ENCODE measurements at regions not wholly inside any gene's neighbourhood (a gene's known extent, or its start where the extent isn't known, plus 50 kb on each side); places are given as distances from the start of the nearest gene placed in this dataset.
A peak's percentile ranks its signal among the peaks of the same experiment; 100 is the strongest.

GRCh38 chr9:99327667-99328066 is 105.6 kb downstream of the SEC61B start:
- DNase-seq = no peak

- DNase-seq = no peak
These were observed 113.2 kb downstream of the SEC61B start for GRCh38 chr9:99335280-99335679.

GRCh38 chr9:99336005-99336404 is 113.9 kb downstream of the SEC61B start:
- DNase-seq = no peak

DNA sequence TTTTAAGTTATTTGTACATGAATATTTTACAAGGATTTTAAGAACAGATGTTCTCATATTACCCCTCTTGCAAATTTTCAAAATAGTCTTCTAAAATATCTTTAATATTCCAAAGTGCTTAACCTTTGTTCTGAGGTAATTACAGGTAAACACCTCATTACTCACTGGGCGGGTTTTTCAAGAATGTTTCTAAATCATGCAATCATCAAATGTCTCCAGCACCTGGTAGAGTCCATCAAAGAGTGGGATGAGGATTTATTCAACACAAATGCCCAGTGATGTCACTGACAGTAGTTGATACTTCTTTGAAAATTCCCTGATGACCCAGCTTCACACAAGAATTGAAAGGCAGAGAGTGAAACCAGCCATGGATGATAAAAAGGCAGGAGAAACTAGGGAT is 114.4 kb downstream of the SEC61B start:
- DNase-seq = peak; percentile 2

GRCh38 chr9:99340281-99340680 is 118.2 kb downstream of the SEC61B start:
- no peak for DNase-seq

DNA sequence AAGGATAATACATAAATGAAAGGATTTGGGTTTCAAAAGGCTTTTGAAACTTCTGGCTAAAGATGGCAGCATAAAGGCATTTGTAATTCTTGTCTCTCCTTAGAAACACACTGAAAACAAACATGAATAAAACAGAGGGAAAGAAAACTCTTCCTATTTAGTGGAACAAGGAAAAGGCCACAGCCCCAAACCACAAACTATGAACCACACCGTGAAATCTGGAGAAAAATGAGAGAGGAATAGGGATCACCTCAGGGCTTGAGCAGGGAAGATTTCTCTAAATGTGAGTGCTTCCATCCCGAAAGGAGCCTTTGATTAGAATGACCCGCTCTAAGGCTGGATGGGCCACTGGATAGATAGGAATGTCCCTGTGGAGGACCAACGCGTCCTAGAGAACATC is 119.6 kb downstream of the SEC61B start:
- no peak for DNase-seq

DNA sequence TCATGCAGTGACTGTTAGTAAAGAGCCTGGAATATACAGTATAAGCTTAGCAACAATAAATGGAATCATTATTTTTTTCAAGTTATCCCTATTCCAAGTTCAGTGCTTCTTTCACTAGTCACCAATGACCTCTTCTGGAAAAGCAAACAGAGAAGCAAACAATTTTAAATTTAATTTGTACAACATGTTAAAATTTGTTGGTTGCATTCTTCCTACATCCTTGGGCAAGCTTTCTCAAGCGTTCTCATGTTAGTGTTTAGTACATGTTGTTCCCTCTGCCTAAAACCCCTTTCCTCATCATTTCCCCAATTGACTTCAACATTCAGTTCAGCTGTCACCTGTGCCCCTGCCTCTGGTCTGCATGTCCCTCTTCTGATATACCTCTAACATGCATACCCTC is 123.4 kb downstream of the SEC61B start:
- no peak for DNase-seq

DNA sequence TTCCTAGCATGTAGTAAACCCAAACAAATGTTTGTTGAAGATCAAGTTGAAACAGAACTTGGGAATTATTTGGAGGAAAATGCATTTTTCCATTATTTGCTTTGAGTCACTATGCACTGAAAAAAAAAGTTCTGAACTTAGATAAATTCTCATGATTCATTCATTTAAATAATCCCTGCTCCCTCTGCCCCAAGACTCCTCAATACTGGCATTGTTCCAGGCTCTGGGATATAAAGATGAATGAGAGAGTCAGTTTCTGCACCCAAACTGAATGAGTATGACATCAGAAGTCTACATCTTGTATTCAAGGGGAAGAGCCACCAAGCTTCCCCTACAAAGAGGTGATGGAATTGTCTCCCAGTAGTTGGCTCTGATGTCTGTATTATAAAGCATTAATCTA is 123.9 kb downstream of the SEC61B start:
- no peak for DNase-seq

DNA sequence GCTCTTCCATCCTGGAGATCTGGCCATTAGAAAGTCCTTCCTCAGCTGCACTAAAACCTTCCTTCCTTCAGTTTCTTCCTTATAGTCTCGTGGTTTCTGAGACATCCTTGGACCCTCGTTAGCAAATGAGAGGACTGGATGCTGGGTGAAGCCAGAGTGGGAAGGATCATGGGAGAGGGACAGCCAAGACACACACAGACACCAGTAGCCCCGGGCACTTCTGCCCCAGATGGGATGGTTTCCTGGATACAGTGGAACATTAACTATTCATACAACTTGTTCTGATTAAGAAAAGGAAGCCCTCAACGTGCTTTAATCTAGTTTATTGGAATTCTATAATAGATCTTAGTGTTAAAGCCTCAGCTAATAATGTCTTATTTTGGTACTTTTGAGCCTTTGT is 125.5 kb downstream of the SEC61B start:
- DNase-seq = no peak

- no peak for DNase-seq
These were observed 126.2 kb downstream of the SEC61B start for GRCh38 chr9:99348289-99348688.

DNA sequence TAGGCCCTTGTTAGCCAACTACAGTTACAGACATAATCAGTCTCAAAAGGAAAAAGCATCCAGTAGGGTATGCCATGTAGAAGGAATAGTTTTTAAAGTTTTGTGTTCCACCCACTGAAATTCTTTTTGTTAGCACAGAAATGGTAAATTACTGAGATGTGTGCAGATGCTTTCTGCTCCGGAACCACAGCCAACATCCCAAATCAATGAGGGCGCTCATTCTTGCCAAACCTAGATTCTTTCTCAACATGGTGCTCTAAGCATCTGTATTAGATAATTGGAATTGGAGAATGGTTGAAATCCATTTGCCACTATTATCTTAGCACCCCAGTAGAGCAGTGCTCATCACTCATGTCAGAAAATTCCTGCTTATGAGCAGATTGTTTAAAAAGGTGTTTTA is 127.8 kb downstream of the SEC61B start:
- DNase-seq = no peak

GRCh38 chr9:99350461-99350860 is 128.4 kb downstream of the SEC61B start:
- no peak for DNase-seq

DNA sequence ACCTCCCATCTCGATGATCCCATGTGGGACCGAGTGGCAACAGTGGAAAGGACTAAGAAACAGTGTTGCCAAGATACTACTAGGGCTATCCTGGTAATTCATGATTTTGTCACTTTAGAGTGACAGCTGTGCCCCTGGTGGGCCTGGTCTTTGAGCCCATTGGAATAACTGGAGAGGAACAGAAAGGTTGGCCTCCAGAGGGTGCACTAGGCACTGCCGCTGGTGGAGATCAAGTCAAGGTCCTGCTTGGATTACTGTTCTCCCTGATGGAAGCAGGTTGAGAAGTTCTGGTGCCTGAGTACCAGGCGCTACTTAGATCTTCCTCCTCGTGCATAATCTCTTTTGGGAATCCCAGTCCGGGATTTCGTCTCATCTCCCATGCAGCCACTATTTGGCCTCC is 129.6 kb downstream of the SEC61B start:
- no peak for DNase-seq

GRCh38 chr9:99352826-99353225 is 130.7 kb downstream of the SEC61B start:
- no peak for DNase-seq

- no peak for DNase-seq
These were observed 131.3 kb downstream of the SEC61B start for GRCh38 chr9:99353408-99353807.

GRCh38 chr9:99354104-99354503 is 132.0 kb downstream of the SEC61B start:
- DNase-seq = no peak

- no peak for DNase-seq
These were observed 134.5 kb downstream of the SEC61B start for GRCh38 chr9:99356512-99356971.

- DNase-seq = peak; percentile 17
These were observed 135.5 kb downstream of the SEC61B start for GRCh38 chr9:99357575-99357974.

DNA sequence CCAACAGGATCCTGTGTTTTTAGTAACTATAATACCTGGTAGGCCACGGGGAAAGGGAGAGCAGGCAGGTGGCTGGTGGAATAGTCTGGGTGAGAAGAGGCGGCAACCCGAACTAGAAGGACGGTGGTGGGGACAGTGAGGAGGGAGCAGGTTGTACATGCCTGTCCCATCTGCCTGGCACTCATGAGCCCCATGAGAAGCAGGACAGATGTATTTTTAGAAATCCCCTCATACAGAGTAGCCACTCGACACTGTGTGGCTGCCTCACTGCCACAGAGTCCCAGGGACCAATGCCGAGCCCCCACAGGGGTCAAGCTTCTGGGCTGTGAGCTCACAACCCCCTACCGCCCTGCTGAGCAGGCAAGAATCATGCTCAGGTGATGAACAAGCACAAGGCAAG is 136.6 kb downstream of the SEC61B start:
- no peak for DNase-seq

DNA sequence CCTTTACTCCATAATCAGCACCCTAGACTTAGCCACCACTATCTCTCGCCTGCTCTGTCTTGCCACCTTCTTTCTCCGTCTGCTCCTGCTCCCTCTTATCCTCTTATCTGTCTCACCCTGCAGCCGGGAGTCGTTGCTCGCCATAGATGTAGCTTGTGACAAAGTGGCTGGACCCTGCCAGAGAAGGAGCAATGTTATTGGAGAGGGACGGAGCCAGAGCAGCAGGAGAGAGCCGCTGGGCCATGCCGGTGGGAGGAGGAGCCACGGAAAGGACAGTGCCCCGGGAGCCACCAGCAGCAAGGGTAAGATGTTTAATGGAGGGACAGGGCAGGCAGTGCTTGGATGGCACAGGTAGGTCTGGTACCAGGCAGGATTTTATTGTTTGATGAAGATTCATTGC is 137.3 kb downstream of the SEC61B start:
- DNase-seq = no peak

DNA sequence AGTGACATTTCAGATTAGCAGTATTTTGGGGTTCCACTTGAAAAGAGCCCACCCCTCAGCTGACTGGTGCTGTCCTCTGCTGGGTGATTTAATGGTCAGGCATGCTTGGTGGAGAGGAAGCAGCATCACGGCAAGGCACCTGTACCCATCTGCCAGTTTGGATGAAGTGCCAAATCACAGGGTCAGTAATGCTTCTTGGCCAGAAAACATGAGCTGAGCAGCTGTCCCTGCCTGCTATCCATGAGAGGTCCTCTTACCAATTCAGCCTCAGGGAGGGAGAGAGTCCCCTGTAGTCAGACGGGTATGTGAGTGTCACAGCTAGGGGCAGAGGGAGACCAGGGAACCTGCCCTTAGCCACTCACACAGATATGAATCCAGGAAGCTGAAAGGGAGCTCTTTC is 137.9 kb downstream of the SEC61B start:
- no peak for DNase-seq

DNA sequence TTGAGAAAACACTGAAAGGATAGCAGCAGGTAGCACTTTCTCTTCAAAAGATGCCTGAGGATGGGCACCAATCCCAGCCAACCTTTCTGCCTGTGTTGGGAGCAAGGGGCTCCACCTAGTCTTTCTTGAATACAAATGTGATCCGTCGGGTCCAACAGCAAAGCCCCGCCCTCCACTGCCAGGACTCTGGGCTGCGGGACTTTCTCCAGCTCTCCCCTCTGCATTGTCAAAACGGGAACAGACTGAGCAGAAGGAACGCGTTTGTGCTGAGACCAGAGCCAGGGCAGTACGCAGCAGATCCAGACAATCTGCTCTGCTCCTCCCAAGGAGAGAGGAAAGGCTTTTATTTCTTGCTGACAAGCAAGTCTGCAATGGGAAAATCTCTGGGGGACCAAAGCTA is 139.7 kb downstream of the SEC61B start:
- DNase-seq = no peak

DNA sequence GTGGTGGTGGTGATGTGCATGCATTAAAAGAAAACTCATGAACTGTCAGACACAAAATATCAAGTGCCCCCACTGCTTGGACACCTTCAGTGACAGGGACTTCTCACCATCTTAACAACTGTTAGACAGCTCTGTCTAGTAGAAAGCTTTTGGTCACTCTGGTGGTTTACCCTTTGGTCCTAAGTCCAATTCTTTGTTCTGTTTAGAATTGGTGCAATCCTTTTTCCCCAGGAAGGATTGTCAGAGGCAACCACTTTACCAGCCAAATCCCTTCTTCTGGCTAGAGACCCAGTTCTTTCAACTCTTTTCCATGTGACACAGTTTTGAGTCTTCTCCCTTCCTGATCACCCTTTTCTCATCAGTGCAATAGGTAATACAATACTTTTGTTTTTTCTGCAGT is 140.2 kb downstream of the SEC61B start:
- DNase-seq = no peak

DNA sequence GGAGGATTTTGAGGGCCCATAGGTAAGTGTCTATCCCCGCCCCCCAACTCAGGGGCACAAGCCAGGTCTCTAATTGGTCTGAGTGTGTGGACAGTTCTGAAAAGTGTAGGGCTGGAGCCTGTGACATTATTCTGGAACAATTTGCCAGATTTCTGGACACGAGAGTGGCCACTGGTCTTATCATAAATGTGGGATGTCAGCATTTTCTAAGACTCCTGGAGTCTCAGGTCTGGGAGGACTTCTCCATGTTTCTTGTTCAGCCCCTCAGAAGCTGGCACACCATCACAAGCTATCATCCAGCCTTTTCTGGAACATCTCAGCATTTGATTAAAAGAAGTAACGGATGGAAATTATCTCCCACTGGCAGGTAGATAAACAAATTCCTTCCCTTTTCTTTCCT is 141.4 kb downstream of the SEC61B start:
- no peak for DNase-seq

DNA sequence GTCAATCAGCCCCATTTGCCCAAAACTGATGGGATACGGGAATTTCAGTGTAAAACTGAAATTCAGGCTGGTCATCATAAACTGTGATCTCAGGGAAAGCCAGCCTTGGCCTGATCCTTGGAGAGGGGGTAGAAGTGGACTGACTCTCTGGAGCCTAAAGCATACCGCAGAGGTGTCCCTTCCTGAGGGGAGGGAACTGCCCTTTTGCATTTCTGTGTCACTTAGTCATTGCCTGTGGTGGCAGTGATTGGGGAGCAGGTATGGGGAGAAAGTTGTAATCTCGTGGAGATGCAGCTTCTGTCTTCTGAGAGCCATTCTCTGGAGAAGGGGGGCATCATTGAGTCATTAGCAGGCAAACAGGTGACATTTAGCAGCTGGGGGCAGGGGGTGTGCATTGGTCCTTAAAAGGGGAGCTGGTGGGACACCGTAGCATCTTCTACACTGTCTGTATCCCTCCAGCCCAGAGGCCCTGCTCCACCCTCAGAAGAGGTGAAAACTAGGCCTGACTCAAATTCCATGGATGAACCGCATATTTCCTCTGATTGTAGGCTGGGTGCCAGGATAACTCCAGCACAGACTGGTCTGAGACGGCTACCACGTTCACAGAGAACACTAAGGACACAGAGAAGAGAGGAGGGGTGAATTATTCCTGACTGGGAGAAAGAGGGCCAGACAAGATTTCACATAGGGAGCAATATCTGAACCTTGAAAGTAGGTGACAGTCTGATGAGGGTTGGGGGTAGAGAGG is 143.3 kb downstream of the SEC61B start:
- DNase-seq = no peak
